ENCODE measurements at regions not wholly inside any gene's neighbourhood (a gene's known extent, or its start where the extent isn't known, plus 50 kb on each side); places are given as distances from the start of the nearest gene placed in this dataset.
"Not testable (repeated sequence)": the region's sequence is repeated elsewhere in the genome, so short reads cannot be mapped to it uniquely, and the experiment has no call there.

DNA sequence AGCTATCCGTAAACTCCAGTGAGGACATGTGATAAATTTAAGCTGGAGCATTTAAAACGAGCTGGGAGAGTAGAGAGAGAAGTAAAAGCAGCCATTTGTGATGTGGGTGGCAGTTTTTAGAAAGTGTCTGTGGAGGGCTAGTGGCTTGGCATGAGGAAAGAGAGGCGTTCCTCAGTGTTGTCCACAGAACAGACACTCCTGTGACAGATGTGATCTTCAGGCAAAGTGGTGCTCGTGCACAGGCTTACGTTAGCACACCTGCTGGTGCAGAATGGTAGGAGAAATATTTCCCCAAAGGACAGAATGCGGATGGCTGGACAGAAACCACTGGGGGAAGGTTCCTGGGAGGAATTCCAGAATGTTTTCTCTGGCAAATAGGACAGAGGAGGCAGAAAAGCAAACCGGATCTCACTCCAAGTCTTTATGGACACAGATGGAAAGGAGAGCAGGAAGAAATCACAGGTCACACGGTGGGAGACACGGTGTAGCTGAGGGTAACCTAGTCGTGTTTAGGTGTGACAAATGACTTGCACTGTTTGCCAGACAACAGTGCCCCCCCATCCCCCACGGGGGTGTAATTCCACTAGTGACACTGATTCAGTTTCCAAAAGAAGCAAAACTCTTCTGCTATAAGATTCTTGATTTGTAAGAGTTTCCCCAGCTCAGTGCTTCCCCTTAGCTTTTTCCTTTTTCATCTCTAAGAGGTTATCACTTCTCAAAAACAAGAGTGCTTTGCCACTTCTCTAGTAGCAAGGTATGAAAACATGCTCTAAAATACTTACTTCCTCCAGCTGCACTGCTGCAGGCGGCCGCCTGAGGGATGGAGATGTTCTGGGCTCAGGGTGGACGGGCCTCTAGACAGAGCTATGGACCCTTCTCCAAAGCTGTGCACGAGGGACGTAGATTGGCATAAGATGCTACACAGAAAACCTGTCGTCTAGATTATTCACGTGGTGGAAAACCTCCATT lies 293.2 kb downstream of the QKI start:
- no peak for DNase-seq

DNA sequence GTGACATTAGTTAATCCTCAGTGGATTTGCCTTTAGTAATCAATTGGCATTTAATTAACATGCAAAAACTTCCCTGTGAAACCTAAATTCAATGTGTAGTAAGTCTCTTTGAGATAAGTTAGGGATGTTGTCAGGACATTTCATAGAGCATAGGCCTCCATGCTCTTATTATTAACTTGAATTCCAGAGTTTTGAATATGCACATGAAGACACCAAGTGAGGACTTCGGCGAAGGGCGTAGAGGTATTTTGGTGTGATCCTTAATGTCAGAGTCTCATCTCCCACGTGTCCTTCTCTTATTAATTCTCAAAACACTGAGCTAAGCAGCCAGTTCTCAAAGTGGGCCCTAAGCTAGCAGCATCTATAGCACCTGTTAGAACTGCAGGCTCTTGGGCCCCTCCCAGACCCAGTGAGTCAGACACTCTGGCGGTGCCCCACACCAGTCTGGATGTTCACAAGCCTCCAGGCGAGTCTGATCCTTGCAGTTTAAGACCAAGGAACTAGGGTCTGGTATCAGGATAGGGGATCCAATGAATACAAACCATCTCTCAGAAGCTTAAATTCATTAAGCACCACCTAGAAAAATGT lies 292.1 kb downstream of the QKI start:
- DNase-seq, result no peak

DNA sequence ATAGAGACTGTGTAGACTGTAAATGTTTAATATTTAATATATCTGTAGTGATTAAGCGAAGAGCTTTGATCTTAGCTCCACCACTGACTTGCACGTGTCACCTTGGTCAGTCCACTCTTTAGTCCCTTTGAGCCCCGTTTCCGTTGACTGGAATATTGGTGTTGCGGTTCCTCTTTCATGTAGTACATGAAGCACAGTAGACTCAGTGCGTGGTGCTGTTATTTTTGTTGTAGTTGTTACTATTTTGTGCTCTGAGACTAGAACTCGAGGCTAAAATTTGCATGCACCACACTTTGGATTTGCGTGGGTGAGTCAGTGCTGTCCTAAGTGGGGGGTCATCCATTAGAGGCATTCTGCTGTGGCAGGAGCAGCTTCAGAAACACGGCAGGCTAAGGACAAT lies 291.4 kb downstream of the QKI start:
- no peak for DNase-seq

DNA sequence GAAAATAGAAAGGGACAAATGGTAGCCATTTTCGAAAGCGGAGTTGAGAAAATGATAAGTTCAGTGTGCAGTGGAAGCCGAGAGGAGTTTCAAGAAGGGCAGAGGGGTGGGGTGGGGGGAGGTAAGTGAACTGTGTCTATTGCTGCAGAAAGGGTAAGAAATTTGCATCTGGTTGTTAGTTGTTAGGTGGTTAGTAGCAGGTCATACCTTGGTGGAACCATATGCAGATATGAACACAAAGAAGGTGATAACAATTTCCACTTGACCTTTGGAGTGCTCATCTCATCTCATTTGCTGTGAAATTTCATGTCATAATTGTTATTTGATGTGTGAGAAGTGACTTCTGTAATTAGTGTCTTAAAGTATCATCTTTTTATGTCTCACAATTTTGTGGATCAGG lies 288.2 kb downstream of the QKI start:
- DNase-seq, result no peak

DNA sequence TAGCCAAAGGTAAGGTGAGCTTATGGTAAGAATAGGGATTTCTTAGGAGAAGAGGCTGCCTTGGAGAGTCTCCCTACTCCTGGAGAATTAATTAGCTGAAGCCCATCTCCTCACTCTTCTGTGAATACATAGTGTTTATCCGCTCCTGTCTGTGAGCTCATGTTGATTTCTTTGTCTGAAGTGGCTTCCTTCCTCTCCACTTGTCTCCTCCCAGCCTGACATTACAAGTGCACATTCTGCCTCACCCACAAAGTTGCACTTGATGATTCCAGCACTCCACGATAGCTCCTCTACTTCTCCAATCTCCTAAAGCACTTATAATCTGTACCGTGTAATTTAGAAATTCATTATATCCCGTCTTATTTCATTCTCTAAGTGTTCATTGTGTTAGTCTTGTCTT lies 287.2 kb downstream of the QKI start:
- no peak for DNase-seq

DNA sequence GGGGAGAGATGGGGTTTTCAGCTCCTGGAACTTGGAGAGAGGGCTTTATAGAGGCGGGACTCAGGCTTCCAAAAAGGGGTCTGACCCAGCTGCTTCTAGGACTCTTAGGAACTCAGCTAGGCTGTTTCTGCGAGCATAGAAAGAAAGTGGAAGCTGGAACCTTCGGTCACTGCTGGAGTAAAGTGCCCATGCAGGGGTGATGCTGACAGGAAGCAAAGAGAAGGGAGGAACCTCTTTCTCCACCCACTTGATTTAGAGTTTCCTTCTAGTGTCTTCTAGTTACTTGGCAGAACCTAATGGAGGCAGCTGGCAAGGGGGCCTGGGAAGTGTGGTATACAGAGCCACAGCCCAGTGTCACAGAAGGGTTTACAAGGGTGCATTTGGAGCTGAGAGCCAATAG lies 283.6 kb downstream of the QKI start:
- no peak for DNase-seq

DNA sequence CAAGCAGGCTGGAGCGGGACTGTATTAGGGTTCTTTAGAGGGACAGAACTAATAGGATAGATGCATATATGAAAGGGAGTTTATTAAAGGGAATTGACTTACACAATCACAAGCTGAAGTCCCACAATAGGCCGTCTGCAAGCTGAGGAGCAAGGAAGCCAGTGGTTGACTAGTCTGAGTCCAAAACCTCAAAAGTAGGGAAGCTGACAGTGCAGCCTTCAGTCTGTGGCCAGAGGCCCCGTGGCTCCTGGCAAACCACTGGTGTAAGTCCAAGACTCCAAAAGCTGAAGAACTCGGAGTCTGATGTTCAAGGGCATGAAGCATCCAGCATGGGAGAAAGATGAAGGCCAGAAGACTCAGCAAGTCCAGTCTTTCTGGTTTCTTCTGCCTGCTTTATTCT lies 281.8 kb downstream of the QKI start:
- DNase-seq, result not testable (repeated sequence)

DNA sequence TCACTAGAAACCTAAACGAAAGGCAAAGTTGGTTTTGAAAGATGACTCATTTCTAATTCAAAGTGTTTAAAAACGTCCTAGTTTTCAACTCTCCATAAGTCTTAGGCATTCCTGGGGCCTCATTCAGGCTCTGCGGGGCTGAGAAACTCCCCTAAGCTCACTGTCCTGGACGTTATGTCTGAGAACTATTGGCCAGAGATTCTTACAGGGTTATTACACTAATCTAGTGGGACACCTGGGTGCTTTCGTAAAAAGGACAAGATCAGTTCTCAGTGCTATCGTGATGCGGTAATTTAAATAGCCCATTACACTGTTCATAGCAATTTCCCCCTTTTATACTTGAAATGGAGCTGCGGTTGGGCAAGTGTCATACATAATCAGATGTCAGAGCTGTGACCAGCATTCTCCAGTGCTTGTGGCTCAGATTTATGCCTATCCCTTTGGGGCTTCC lies 280.9 kb downstream of the QKI start:
- DNase-seq, result no peak

DNA sequence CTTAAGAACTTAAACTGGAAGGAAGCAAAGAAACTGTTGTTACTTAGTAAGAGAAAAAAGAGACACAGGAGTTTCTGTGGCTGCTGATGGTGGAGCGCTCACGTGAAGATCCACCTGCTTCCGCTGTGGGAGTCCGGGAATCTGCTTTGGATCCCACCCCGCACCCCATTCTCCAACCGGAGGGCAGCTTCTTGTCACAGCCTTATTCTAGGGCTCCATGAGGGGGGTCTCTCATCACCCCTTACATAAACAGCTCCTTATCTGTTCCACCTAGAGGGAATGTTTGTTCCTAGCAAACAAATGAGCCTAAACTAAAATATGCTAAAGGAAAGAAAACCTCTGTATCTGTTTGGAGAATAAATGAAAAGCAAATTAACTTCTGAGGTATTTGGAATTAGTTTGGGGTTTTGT lies 280.5 kb downstream of the QKI start:
- DNase-seq, result no peak

DNA sequence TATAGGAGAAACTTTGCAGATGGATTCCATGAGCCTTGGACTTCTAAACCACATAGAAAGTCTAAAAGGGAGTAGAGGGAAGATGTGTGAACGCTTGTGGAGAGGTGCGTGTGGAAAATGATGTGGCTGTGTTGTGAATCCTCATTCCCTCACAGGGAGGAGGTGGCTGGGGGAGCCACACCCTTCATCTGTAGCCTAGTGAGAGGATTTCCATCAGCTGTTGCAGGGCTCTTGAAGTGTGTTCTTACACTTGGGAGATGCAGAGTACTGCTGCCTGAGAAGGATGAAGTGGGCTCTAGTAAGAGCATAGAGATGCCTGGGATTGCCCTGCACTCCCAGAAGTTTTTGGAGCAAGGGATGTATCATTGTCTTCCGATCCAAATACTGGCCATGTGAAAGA lies 279.6 kb downstream of the QKI start:
- no peak for DNase-seq

DNA sequence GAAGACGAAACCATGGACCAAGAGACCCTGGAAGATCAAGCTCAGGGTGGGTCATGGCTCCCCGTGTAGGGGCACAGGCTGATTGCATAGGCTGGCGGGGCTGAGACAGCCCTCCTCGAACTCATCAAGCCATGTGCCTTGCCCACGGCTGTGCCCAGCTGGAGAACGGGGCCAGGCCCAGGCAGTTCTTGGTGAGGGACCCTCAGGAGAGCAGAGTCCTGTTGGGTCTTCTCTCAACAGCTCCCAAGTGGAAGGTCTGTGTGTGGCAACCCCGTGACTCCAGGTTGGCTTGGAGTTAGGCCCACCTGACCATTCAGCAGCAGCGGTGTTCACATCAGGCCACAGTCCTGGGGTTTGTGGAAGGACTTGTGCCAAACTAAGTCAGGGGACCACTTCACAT lies 276.5 kb downstream of the QKI start:
- DNase-seq, result no peak

DNA sequence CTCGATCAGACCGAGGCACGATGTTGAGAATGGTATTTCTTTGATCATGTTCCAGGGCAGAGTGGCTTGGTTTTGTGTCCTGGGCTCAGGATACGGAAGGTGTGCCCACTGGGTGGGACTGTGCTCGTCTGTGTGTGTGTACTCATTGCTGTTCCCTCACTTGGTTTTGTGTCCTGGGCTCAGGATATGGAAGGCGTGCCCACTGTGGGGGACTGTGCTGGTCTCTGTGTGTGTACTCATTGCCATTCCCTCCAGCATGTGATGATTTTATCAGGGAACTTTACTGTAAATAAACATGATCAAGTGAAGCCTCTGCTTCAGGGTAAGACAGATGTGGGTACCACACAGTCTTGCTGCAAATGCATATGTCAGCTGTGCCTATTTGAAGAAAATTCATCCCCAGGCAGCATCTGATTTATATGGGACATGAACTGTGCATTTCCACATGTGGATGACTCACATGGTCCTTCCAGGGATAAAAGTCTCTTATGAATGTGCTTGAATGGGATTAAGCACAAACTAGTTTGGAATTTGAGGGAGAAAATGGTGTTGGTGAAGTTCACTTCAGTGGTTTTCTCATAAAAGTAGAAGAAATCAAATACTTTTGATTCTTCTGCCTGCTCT lies 274.3 kb downstream of the QKI start:
- no peak for DNase-seq

DNA sequence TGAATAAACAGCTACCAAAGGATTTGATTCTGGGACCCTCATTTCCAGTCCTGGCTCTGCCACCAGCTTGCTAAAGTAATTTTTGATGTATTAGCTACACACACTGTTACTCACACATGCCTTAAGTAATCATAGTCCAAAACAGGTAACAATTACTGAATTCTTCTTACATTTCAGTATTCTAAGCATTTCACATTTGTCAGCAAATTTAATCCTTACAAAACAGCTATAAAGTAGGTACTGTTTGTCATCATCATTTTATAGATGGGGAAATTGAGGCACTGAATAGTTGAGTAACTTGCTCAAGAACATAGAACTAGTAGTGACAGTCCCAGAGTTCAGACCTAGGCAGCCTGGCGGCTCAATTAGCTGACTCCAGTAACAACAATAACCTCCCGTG lies 272.6 kb downstream of the QKI start:
- no peak for DNase-seq

DNA sequence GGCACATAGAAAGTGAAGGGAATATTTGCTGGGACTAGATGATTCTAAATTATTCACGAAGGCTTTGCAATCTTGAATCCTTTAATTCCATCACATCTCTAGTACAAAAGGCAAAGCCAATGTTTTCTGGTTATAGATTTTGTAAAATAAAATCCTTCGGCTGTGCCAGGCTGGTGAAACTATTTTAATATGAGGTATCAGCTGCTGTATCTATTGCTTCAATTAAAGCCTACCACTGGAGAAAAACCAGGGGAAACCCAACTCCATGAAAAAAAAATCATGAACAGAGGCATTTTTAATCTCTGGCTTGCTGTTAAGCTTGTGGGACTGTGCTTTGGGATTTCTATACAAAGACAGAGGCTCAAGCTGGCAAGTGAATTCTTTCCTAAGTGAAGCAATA lies 271.8 kb downstream of the QKI start:
- no peak for DNase-seq

DNA sequence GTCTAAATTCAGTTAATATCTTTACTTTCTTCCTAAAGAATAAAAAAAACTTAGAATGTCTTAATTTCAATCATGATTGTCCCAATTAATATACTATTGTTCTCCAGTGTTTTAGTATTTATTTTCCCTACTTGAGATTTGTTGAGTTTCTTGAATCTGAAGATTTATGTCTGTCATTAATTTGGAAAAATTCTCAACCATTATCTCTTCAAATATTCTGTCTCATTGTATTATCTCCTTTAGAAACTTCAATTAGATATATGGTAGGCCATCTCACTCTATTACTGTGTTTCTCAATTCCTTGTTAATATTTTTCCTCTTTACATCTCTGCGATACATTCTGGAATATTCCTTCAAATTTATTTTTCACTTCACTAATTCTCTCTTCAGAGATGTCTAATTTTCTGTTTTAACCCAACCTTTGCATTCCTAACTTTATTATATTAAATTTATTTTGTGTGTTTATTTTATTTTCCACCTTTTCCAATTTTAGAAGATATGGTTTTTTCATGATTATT lies 268.6 kb downstream of the QKI start:
- no peak for DNase-seq

DNA sequence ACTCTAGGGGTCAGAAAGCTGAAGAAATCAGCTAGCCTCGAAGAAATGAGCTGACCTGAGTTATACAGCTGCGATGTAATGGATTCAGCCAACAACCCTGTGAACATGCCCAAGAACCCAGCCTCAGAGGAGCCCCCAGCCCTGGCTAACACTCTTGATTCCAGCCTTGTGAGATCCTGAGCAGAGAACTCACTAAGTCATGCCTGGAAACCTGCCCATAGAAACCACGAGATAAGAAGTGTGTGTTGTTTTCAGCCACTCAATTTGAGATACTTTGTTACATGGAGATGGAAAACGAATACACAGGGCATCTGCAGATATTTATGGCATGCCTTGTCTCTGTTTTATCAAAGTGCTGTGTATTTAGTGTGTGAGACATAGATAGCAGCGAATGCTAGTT lies 265.2 kb downstream of the QKI start:
- no peak for DNase-seq

DNA sequence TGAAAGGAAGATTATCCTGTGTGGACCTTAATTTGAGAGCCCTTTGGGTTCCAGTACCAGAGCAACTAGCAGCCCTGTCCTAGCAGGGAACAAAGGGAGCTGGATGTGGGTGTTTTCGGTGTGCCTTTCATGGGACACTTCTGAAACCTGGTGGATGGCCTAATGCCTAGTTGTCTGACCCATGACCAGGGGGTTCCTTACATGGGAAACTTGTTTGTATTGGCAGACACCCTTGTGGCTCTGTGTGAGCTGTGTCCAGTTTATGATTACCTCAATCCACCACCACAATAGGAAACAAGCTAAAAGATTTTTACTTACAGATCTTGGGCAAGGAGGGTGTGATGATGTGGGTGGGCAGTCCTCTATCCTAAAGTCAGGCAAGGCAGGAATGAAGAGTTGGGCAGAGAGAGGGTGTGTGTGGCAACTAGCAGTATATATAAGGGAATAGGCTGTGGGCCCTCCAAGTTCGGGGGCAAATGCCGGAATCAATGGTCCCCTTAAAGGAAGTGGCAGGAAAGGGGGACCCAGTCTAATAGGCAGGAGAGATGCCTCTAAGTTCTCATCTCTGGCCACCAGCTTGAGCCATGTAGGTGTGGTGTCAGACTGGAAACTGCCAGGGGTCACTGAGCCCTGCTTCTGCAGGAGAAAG lies 264.6 kb downstream of the QKI start:
- no peak for DNase-seq

DNA sequence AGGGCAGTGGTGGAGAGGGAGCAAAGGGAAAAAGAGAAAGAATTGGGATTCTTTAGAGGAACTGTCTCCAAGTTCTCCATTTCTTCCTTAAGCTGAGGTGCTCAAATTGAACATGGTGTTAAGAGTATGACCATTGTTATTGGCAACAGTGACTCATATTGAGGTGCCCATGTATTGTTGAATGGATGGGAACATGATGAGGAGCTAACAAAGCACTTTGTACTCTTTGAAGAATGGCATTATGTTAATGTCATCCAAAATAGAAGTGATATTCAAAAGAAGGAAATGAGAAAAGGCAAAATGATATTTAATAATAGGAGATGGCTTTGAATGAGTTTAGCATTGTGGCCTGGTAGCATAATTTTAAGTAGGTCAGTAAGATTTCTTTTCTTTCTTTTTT lies 261.1 kb downstream of the QKI start:
- DNase-seq, result no peak

DNA sequence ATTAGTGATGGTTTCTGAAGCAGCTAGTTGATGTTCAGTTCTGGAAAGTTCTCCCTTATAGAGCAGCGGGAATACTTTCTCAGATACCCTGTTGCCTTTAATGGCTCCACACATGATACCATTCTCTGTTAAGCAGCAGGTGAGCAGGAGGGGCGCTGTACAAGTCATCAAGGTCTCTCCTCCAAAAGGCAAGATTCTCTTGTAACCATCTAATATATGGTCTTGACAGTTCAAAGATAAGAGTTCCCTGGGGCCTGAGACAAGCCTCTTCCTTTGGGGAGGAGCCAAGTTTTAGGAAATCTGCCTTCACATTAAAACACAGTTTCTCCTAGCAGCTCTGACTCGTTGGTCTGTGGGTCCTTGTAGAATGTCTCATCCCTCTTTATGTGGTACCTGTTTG lies 258.2 kb downstream of the QKI start:
- DNase-seq, result no peak

DNA sequence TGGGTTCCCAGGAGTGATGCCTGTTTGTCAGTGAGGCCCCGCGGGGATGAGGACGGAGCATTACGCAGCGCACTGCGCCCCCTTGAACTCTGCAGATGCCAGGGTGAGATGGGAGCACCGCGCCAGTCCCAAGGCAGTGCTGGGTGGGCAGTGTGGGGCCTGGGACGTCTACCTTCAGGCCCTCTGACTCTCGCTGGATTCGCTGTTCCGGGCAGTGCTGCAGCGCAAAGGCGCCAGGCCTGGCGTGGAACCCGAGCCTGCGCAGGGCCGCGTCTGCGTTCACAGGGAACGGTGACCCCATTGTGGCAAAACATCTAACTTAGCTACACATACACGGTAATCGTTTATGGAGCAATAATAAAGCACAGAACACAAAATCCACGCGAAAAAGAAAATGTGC lies 257.3 kb downstream of the QKI start:
- DNase-seq, result no peak

DNA sequence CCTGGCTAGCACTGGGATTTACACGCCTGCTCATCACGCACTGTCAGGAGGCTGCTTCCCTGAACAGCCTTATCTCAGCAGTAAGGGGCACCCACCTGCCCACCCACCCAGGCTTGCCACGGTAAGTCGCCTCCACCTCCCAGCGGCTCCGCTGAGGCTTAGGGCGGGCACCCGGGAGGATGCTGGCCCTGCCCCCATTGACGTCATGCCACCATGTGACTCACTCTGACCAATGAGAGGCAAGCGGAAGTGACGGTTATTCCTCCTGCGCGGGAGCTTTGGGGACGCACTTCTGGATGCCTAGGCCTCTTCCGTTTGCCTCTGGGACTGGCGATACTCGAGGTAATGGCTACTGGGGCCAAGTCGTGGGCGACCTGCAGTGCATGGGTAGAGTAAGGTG lies 256.8 kb downstream of the QKI start:
- DNase-seq, result no peak

DNA sequence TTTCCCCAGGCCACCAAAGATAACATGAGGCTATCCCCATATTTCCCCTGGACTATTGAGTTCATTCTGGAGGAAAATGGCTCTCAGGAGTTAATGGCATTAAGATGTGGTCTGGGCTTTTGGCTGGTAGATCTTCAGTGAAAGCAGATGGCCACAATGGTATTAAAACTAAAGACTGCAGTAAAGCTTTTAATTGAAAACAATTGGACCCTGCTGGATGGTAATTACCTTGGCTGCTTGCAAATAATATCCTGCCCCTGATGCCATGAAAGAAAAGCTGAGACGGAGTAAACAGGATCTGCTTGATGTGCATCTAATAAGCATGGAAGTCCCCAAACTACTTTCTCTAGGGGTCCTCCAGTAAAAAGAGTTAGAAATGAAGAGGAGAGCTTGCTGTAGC lies 255.8 kb downstream of the QKI start:
- DNase-seq, result no peak

DNA sequence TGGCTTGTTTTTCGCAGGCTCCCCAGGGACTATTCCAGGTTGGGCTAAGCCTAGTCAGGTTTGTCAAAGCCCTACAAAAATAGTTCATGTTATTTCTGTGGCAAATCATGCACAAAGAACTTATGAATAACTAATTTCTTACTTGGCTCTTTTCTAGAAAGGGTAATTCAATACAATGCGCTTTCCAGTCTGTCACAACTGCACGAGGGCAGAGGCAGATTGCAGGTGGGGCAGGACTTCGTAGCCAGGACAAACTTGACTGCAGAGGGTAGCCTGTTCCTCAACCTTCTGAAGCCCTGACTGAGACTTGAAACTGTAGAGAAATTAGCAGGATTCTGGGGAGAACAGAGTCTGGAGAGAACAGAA lies 253.5 kb downstream of the QKI start:
- no peak for DNase-seq
